Activated T-helper 1 cell treated with anti-CD3 and anti-CD28 coated beads, Interleukin-12 subunit alpha, Interleukin-12 subunit beta, Interleukin-2, Interleukin-4 antibody, amounts not matched to agents 30 ng/mL and 10 ng/mL and 1 ng/mL, durations not matched to agents 14 hours and 24 hours and 36 hours (primary cell): ENCODE measurements at regions not wholly inside any gene's neighbourhood (a gene's known extent, or its start where the extent isn't known, plus 50 kb on each side); places are given as distances from the start of the nearest gene placed in this dataset.
"Not testable (repeated sequence)": the region's sequence is repeated elsewhere in the genome, so short reads cannot be mapped to it uniquely, and the experiment has no call there.

Experiments
- DNase-seq: peaks from one replicate; pipeline ENCODE4 v3.0.0; 2021; ENCODE audit warnings: low spot score
- H3K27ac Mint-ChIP-seq: one replicate; pipeline ENCODE4 v1.8.0; 2021; ENCODE audit warnings: mild to moderate bottlenecking, mixed read lengths
- H3K27me3 Mint-ChIP-seq: one replicate; pipeline ENCODE4 v1.8.0; 2022; ENCODE audit warnings: mild to moderate bottlenecking, moderate library complexity, mixed read lengths; ENCODE audit not compliant: insufficient read depth
- H3K36me3 Mint-ChIP-seq: one replicate; pipeline ENCODE4 v1.8.0; 2021; ENCODE audit warnings: low read depth, mixed read lengths
- H3K4me1 Mint-ChIP-seq: one replicate; pipeline ENCODE4 v1.8.0; 2021; ENCODE audit warnings: low read depth, mixed read lengths
- H3K4me3 Mint-ChIP-seq: one replicate; pipeline ENCODE4 v1.8.0; 2021; ENCODE audit warnings: mild to moderate bottlenecking, moderate library complexity, mixed read lengths
- H3K9me3 Mint-ChIP-seq: one replicate; pipeline ENCODE4 v1.8.0; 2021; ENCODE audit warnings: mixed read lengths
- intact Hi-C: fragments of 100-400 bp; cut with micrococcal nuclease; formaldehyde crosslinking; loops from one replicate; pipeline ENCODE4 v1.15.1; 2024

- peaks cover 3% of the 10 kb centered on the region for H3K27me3 Mint-ChIP-seq
- H3K9me3 Mint-ChIP-seq: no peaks in the 10 kb centered on the region
- no peak overlapping the region for H3K27ac Mint-ChIP-seq
- intact Hi-C loops: no loop called here
- no peaks in the 10 kb centered on the region for H3K4me1 Mint-ChIP-seq
- DNase-seq: no peak
- no peak overlapping the region for H3K4me3 Mint-ChIP-seq
- H3K36me3 Mint-ChIP-seq: no peaks in the 10 kb centered on the region
Measured at GRCh38 chrX:52585892-52586291, 68.8 kb downstream of the SSX7 start.

- H3K4me3 Mint-ChIP-seq: no peak overlapping the region
- H3K27me3 Mint-ChIP-seq: peaks cover 1% of the 10 kb centered on the region
- H3K36me3 Mint-ChIP-seq: no peaks in the 10 kb centered on the region
- DNase-seq: no peak
- H3K27ac Mint-ChIP-seq: no peak overlapping the region
- intact Hi-C loops: no loop called here
- no peaks in the 10 kb centered on the region for H3K4me1 Mint-ChIP-seq
- H3K9me3 Mint-ChIP-seq: no peaks in the 10 kb centered on the region
Measured at GRCh38 chrX:52577464-52578173, 60.8 kb upstream of the XAGE1B start.

- no peaks in the 10 kb centered on the region for H3K36me3 Mint-ChIP-seq
- no peak overlapping the region for H3K4me3 Mint-ChIP-seq
- no peak for DNase-seq
- H3K27me3 Mint-ChIP-seq: peaks cover 1% of the 10 kb centered on the region
- no peak overlapping the region for H3K27ac Mint-ChIP-seq
- no peaks in the 10 kb centered on the region for H3K9me3 Mint-ChIP-seq
- intact Hi-C loops: no loop called here
- no peaks in the 10 kb centered on the region for H3K4me1 Mint-ChIP-seq
Measured at GRCh38 chrX:52576946-52577345, 60.1 kb upstream of the XAGE1B start.

- Mint-ChIP-seq H3K27ac (no peak overlapping the region), H3K9me3 (no peaks in the 10 kb centered on the region), H3K4me1 (no peaks in the 10 kb centered on the region), H3K4me3 (no peak overlapping the region), H3K36me3 (no peaks in the 10 kb centered on the region), H3K27me3 (peaks cover 1% of the 10 kb centered on the region)
- no peak for DNase-seq
- intact Hi-C loops: no loop called here
Measured at GRCh38 chrX:52576474-52576873, 59.6 kb upstream of the XAGE1B start.

GRCh38 chrX:52574416-52575275 lies 57.8 kb upstream of the XAGE1B start:
- peak; percentile 0 for DNase-seq
- intact Hi-C loops: loop anchor here (2.0 kb wide), 1 partner anchor 420 kb away; no protein-coding TSS in a partner anchor
- H3K27me3 Mint-ChIP-seq: peaks cover 1% of the 10 kb centered on the region

GRCh38 chrX:52568146-52568545 lies 51.3 kb upstream of the XAGE1B start:
- H3K9me3 Mint-ChIP-seq, H3K4me3 Mint-ChIP-seq, H3K27me3 Mint-ChIP-seq, DNase-seq, H3K4me1 Mint-ChIP-seq, H3K27ac Mint-ChIP-seq, H3K36me3 Mint-ChIP-seq, intact Hi-C loops: not testable (repeated sequence)

More at GRCh38 chrX:52574416-52575275, 57.8 kb upstream of the XAGE1B start:
- Mint-ChIP-seq H3K9me3 (no peaks in the 10 kb centered on the region), H3K4me1 (no peaks in the 10 kb centered on the region), H3K27ac (no peak overlapping the region), H3K4me3 (no peak overlapping the region), H3K36me3 (no peaks in the 10 kb centered on the region)
